ENCODE measurements at regions not wholly inside any gene's neighbourhood (a gene's known extent, or its start where the extent isn't known, plus 50 kb on each side); places are given as distances from the start of the nearest gene placed in this dataset.

GRCh38 chr2:11060376-11061169 lies 94.7 kb upstream of the SLC66A3 start:
- BruUV-seq (replicated peaks) = no TSS peak
- peaks cover 2% of the 10 kb centered on the region for H3K4me1 ChIP-seq (ENCODE audit: control insufficient read depth, insufficient read depth, low read length)
- H2AK9ac ChIP-seq (replicated peaks; ENCODE audit: low read depth, low read length, poor library complexity) = no peak overlapping the region
- no peak overlapping the region for H3K4me2 ChIP-seq (ENCODE audit: low read depth, low read length)
- no peaks in the 10 kb centered on the region for H3K79me1 ChIP-seq (ENCODE audit: low read depth in 1 of 2, low read length in 2 of 2)
- H3K4me3 ChIP-seq (ENCODE audit: insufficient read depth, low read depth, low read length) = no peak overlapping the region
- intact Hi-C loops (cut with micrococcal nuclease) = no loop called here
- no peak overlapping the region for H3K23ac ChIP-seq (ENCODE audit: low read depth, low read length)
- in situ Hi-C loops (cut with MboI; ENCODE audit: low sequenced_read_pairs) = no loop called here
- H3K4ac ChIP-seq (ENCODE audit: low read depth, low read length) = no peak overlapping the region
- no peak overlapping the region for H2AFZ ChIP-seq (replicated peaks; ENCODE audit: low read length, poor library complexity)
- peaks cover 2% of the 10 kb centered on the region; the same call in 1 of the 2 replicates for H3K9me3 ChIP-seq (ENCODE audit: control insufficient read depth, insufficient read depth, low read length)
- CTCF ChIA-PET = no interaction called here
- dilution Hi-C loops (cut with HindIII; ENCODE audit: low sequenced_read_pairs, unreplicated experiment) = no loop called here
- H2BK120ac ChIP-seq (ENCODE audit: low read depth, low read length) = no peak overlapping the region
- H3K36me3 ChIP-seq (ENCODE audit: control insufficient read depth, insufficient read depth, low read length) = no peaks in the 10 kb centered on the region
- no peak overlapping the region for H4K8ac ChIP-seq (ENCODE audit: low read depth in 2 of 2, low read length in 2 of 2)
- H4K5ac ChIP-seq (ENCODE audit: low read depth, low read length) = no peak overlapping the region
- H2BK5ac ChIP-seq (ENCODE audit: low read depth, low read length, poor library complexity, severe bottlenecking) = no peak overlapping the region
- WGBS, 2 experiments (ENCODE audit: extremely low coverage in 2 of 2, insufficient read length in 1 of 2) = no CpG with 5 or more reads among the region's 3 CpGs
- no peak overlapping the region for H3K9ac ChIP-seq (ENCODE audit: low read depth, low read length)
- POLR2A ChIA-PET (ENCODE audit: unreplicated experiment) = interaction anchor here (0.6 kb wide), 1 partner anchor 86 kb away, joined by 4 read pairs; no protein-coding TSS in a partner anchor
- peaks cover 3% of the 10 kb centered on the region; the same call in 1 of the 2 replicates for H3K9me1 ChIP-seq (ENCODE audit: insufficient read depth, low read length)
- no peaks in the 10 kb centered on the region for H3K27me3 ChIP-seq (ENCODE audit: control insufficient read depth, insufficient read depth, low read length)
- ATAC-seq (ENCODE audit: low read depth) = no peak
- DNase-seq = no peak
- H4K91ac ChIP-seq (ENCODE audit: insufficient read depth, low read depth, low read length) = no peak overlapping the region
- TF ChIP-seq RAD21 (IDR thresholded peaks at IDR 0.05; ENCODE audit: low read length) = no peak
- no peak for TF ChIP-seq FOS (IDR thresholded peaks at IDR 0.05; ENCODE audit: low read depth, low read length)
- no peak for TF ChIP-seq MXI1 (IDR thresholded peaks at IDR 0.05; ENCODE audit: borderline replicate concordance, low read depth, low read length)
- no peak for TF ChIP-seq POLR2A (IDR thresholded peaks at IDR 0.05; ENCODE audit: low read depth, low read length)
- TF ChIP-seq CHD1 (IDR thresholded peaks at IDR 0.05; ENCODE audit: low read depth, low read length) = no peak
- no peak for TF ChIP-seq BHLHE40 (IDR thresholded peaks at IDR 0.05; ENCODE audit: low read depth, low read length)
- TF ChIP-seq NFE2L2 (IDR thresholded peaks at IDR 0.05; ENCODE audit: low read depth, low read length) = no peak
- no peak for TF ChIP-seq MAFK (IDR thresholded peaks at IDR 0.05; ENCODE audit: low read depth, low read length)
- no peak for TF ChIP-seq RFX5 (IDR thresholded peaks at IDR 0.05; ENCODE audit: low read depth, low read length)
- TF ChIP-seq CEBPB (IDR thresholded peaks at IDR 0.05; ENCODE audit: low read depth, low read length) = no peak
- TF ChIP-seq ELK1 (IDR thresholded peaks at IDR 0.05; ENCODE audit: borderline replicate concordance, low read depth, low read length) = no peak
- no peak overlapping the region for H3K56ac ChIP-seq (ENCODE audit: extremely low read depth, insufficient read depth, low read length)
- H4K20me1 ChIP-seq (ENCODE audit: insufficient read depth, low read length) = no peaks in the 10 kb centered on the region
- H3K27ac ChIP-seq (ENCODE audit: insufficient read depth, low read length) = no peak overlapping the region
- no peak overlapping the region for H3K18ac ChIP-seq (ENCODE audit: low read depth, low read length)
- no peak overlapping the region for H2BK15ac ChIP-seq (ENCODE audit: low read depth, low read length)
- no peak overlapping the region for H2AK5ac ChIP-seq (ENCODE audit: low read depth, low read length)
- no peak overlapping the region for H3K14ac ChIP-seq (replicated peaks; ENCODE audit: low read depth, low read length)
- H2BK20ac ChIP-seq (ENCODE audit: low read depth, low read length) = no peak overlapping the region
